HCT116 (cell line): ENCODE measurements at regions not wholly inside any gene's neighbourhood (a gene's known extent, or its start where the extent isn't known, plus 50 kb on each side); places are given as distances from the start of the nearest gene placed in this dataset.

ENCODE experiments used
- ATAC-seq: fragments of 200-7000 bp; cut with Tn5 transposase; 2 replicates; pipeline ENCODE4 v1.9.1; 2020; ENCODE audit warnings: mild to moderate bottlenecking, moderate library complexity
- BruUV-seq: library from RNA; stranded (reverse); fragments of 400-500 nt; replicated peaks from 2 replicates; lab custom pipeline; 2021; lab: Mats Ljungman, UMichigan
- CTCF ChIA-PET: fragments of 300-600 bp; sonication (Branson Sonifier 250); formaldehyde crosslinking; loops from one replicate; lab custom pipeline; 2021; ENCODE audit warnings: antibody characterized with exemption; lab: Charles Lee
- POLR2A ChIA-PET: fragments of 300-600, 350-600 bp; sonication (Branson Sonifier 250); formaldehyde crosslinking; loops from one replicate; lab custom pipeline; 2021; ENCODE audit warnings: antibody characterized with exemption; lab: Charles Lee
- RAD21 ChIA-PET, 2 experiments: fragments of 300-600 bp; sonication (Branson Sonifier 250); formaldehyde crosslinking; loops; one replicate each; lab custom pipeline; 2023; ENCODE audit warnings: low total read pairs in 2 of 2; ENCODE audit not compliant: uncharacterized antibody in 2 of 2, unreplicated experiment in 2 of 2, low non-redundant PET in 1 of 2; lab: Charles Lee
- DNase-seq: peaks from one replicate; pipeline ENCODE4 v3.0.0-alpha.2; 2010; ENCODE audit warnings: low read depth, low spot score
- H2AFZ ChIP-seq: fragments of 200-600 bp; shearing (Covaris generic), sonication (generic); 2 replicates; pipeline ENCODE4 v1.6.1; 2017; ENCODE audit warnings: low read depth, mixed run types, mixed read lengths, antibody characterized with exemption, low read length; ENCODE audit not compliant: poor library complexity, severe bottlenecking
- H3K27ac ChIP-seq: 2 replicates; pipeline ENCODE4 v1.5.1; 2012; ENCODE audit warnings: low read depth, low read length
- H3K27me3 ChIP-seq: fragments of 200-600 bp; sonication (generic); 2 replicates; pipeline ENCODE4 v1.6.1; 2016; ENCODE audit warnings: mixed run types, low read length, mixed read lengths; ENCODE audit not compliant: insufficient read depth
- H3K36me3 ChIP-seq, 2 experiments: fragments of 200-500 bp in 1 of 2; fragments of 200-600 bp in 1 of 2; sonication (Bioruptor generic) in 1 of 2; sonication (generic) in 1 of 2; 2 replicates each; pipeline versions ENCODE4 v1.5.1 to v1.6.1; 2014 to 2016; ENCODE audit warnings: low read length in 2 of 2, inconsistent platforms in 1 of 2, mixed read lengths in 1 of 2, mixed run types in 1 of 2; ENCODE audit not compliant: insufficient read depth in 2 of 2, control insufficient read depth in 1 of 2
- H3K4me1 ChIP-seq, 2 experiments: fragments of 200-600 bp in 1 of 2; sonication (generic) in 1 of 2; 2 replicates each; pipeline versions ENCODE4 v1.5.1 to v1.6.1; 2012 to 2017; ENCODE audit warnings: low read length in 2 of 2, inconsistent platforms in 1 of 2, mild to moderate bottlenecking in 1 of 2, mixed read lengths in 1 of 2, mixed run types in 1 of 2, moderate library complexity in 1 of 2; ENCODE audit not compliant: insufficient read depth in 2 of 2, control insufficient read depth in 1 of 2
- H3K4me2 ChIP-seq: fragments of 200-600 bp; sonication (generic); 2 replicates; pipeline ENCODE4 v1.6.1; 2017; ENCODE audit warnings: mixed run types, low read length, mixed read lengths
- H3K4me3 ChIP-seq, 2 experiments: fragments of 200-600 bp in 1 of 2; sonication (generic) in 1 of 2; replicated peaks in 1 of 2; 2 replicates each; pipeline ENCODE4 v1.5.1; 2011 to 2016; ENCODE audit warnings: low read length in 2 of 2, control low read depth in 1 of 2, low read depth in 1 of 2, mild to moderate bottlenecking in 1 of 2, mixed read lengths in 1 of 2, mixed run types in 1 of 2
- H3K79me2 ChIP-seq: fragments of 200-600 bp; sonication (generic); 2 replicates; pipeline ENCODE4 v1.6.1; 2017; ENCODE audit warnings: mild to moderate bottlenecking, mixed run types, low read length, moderate library complexity, mixed read lengths; ENCODE audit not compliant: insufficient read depth
- H3K9ac ChIP-seq: fragments of 200-600 bp; sonication (generic); 2 replicates; pipeline ENCODE4 v1.6.1; 2016; ENCODE audit warnings: low read length, mixed read lengths
- H3K9me2 ChIP-seq: fragments of 200-600 bp; sonication (generic), shearing (Covaris generic); 2 replicates; pipeline ENCODE4 v1.6.1; 2017; ENCODE audit warnings: mixed run types, mild to moderate bottlenecking, moderate library complexity; ENCODE audit not compliant: insufficient read depth
- H3K9me3 ChIP-seq, 2 experiments: fragments of 200-500 bp in 1 of 2; fragments of 200-600 bp in 1 of 2; sonication (Bioruptor generic) in 1 of 2; sonication (generic) in 1 of 2; 2 replicates each; pipeline ENCODE4 v1.6.1; 2014 to 2017; ENCODE audit warnings: low read length in 2 of 2, mixed read lengths in 2 of 2, inconsistent platforms in 1 of 2, low read depth in 1 of 2, mild to moderate bottlenecking in 1 of 2, mixed run types in 1 of 2, moderate library complexity in 1 of 2; ENCODE audit not compliant: control insufficient read depth in 1 of 2, insufficient read depth in 1 of 2
- H4K20me1 ChIP-seq: fragments of 200-600 bp; sonication (generic), shearing (Covaris generic); 2 replicates; pipeline ENCODE4 v1.6.1; 2017; ENCODE audit warnings: mixed run types, mild to moderate bottlenecking, moderate library complexity; ENCODE audit not compliant: insufficient read depth
- CBX3 ChIP-seq: IDR thresholded peaks from 2 replicates; pipeline ENCODE4 v1.6.1; 2012; ENCODE audit warnings: low read depth
- CEBPB ChIP-seq: IDR thresholded peaks from 2 replicates; pipeline ENCODE4 v1.6.1; 2012; ENCODE audit warnings: low read depth
- CTCF ChIP-seq, 3 experiments: fragments of 200-600 bp in 1 of 3; sonication (generic) in 1 of 3; IDR thresholded peaks in 2 of 3; conservative IDR thresholded peaks in 1 of 3; 2 replicates each; pipeline ENCODE4 v1.5.1; 2012 to 2017; ENCODE audit warnings: low read depth in 2 of 3, low read length in 2 of 3, antibody characterized with exemption in 1 of 3, borderline replicate concordance in 1 of 3, control low read depth in 1 of 3, mild to moderate bottlenecking in 1 of 3, mixed read lengths in 1 of 3, mixed run types in 1 of 3, moderate library complexity in 1 of 3; ENCODE audit not compliant: insufficient read depth in 1 of 3
- EGR1 ChIP-seq: IDR thresholded peaks from 2 replicates; pipeline ENCODE4 v1.6.1; 2012; ENCODE audit warnings: low read depth
- ELF1 ChIP-seq: IDR thresholded peaks from 2 replicates; pipeline ENCODE4 v1.6.1; 2012; ENCODE audit warnings: low read depth, borderline replicate concordance
- EZH2 ChIP-seq: fragments of 200-600 bp; sonication (generic); IDR thresholded peaks from 2 replicates; pipeline ENCODE4 v1.6.1; 2017; ENCODE audit warnings: antibody characterized with exemption, mixed run types
- EZH2phosphoT487 ChIP-seq: fragments of 200-600 bp; IDR thresholded peaks from 2 replicates; pipeline ENCODE4 v1.6.1; 2018; ENCODE audit warnings: antibody characterized with exemption, borderline replicate concordance
- JUND ChIP-seq: IDR thresholded peaks from 2 replicates; pipeline ENCODE4 v1.6.1; 2012
- POLR2A ChIP-seq: IDR thresholded peaks from 2 replicates; pipeline ENCODE4 v1.7.0; 2011; ENCODE audit warnings: borderline replicate concordance; ENCODE audit not compliant: insufficient read depth, insufficient read length; ENCODE audit errors: extremely low read depth
- REST ChIP-seq: IDR thresholded peaks from 2 replicates; pipeline ENCODE4 v1.6.1; 2012; ENCODE audit warnings: low read depth
- SIN3A ChIP-seq: IDR thresholded peaks from 2 replicates; pipeline ENCODE4 v1.6.1; 2012; ENCODE audit warnings: low read depth
- SP1 ChIP-seq: IDR thresholded peaks from 2 replicates; pipeline ENCODE4 v1.6.1; 2012; ENCODE audit warnings: low read depth
- SRF ChIP-seq: IDR thresholded peaks from 2 replicates; pipeline ENCODE4 v1.6.1; 2012; ENCODE audit warnings: low read depth
- YY1 ChIP-seq: IDR thresholded peaks from 2 replicates; pipeline ENCODE4 v1.6.1; 2011; ENCODE audit warnings: low read length, low read depth, moderate library complexity, mild to moderate bottlenecking; ENCODE audit not compliant: insufficient replicate concordance; ENCODE audit errors: extremely low read depth
- ZFX ChIP-seq: fragments of 450-650 bp; IDR thresholded peaks from 2 replicates; pipeline ENCODE4 v1.6.1; 2017
- ZNF274 ChIP-seq: fragments of 200-500 bp; sonication (Bioruptor generic); IDR thresholded peaks from 2 replicates; pipeline ENCODE4 v1.6.1; 2014; ENCODE audit warnings: mild to moderate bottlenecking, low read depth, low read length, inconsistent platforms
- intact Hi-C: fragments of 100-400 bp; cut with micrococcal nuclease; formaldehyde crosslinking; loops from 2 replicates; pipeline ENCODE4 v1.10.0; 2022
- TF ChIP-seq, protein P1 (sequence below): IDR thresholded peaks from 2 replicates; pipeline ENCODE4 v1.6.1; 2012
- TF ChIP-seq, protein P2 (sequence below): IDR thresholded peaks from 2 replicates; pipeline ENCODE4 v1.6.1; 2012
- TF ChIP-seq, protein P3 (sequence below): IDR thresholded peaks from 2 replicates; pipeline ENCODE4 v1.6.1; 2011; ENCODE audit warnings: mild to moderate bottlenecking, low read length, moderate library complexity; ENCODE audit not compliant: insufficient replicate concordance; ENCODE audit errors: extremely low read depth

- Histone ChIP-seq H3K9ac (no peak overlapping the region), H3K27ac (no peak overlapping the region), H3K9me2 (no peaks in the 10 kb centered on the region), H3K9me3 (no peaks in the 10 kb centered on the region), H4K20me1 (no peaks in the 10 kb centered on the region), H3K27me3 (no peaks in the 10 kb centered on the region), H3K4me3 (no peak overlapping the region), H3K4me1 (no peaks in the 10 kb centered on the region), H2AFZ (no peak overlapping the region), H3K4me2 (no peak overlapping the region), H3K79me2 (no peaks in the 10 kb centered on the region), H3K36me3 (no peaks in the 10 kb centered on the region)
- ChIA-PET POLR2A (no interaction called here), RAD21 (no interaction called here), CTCF (no interaction called here)
- intact Hi-C loops, result no loop called here
- TF ChIP-seq EZH2 (no peak), ELF1 (no peak), SIN3A (no peak), CTCF (IDR thresholded peaks at IDR 0.05 in 2 of 3, conservative IDR thresholded peaks at IDR 0.05 in 1 of 3; ENCODE audit: borderline replicate concordance in 1 of 3, insufficient read depth in 1 of 3, low read depth in 2 of 3, low read length in 2 of 3) (no peak), SRF (no peak), REST (no peak), ZFX (no peak), SP1 (no peak), YY1 (no peak), CEBPB (no peak), JUND (no peak), ZNF274 (no peak), EGR1 (no peak), EZH2phosphoT487 (no peak), CBX3 (no peak), POLR2A (no peak)
- TF ChIP-seq, protein P1, sequence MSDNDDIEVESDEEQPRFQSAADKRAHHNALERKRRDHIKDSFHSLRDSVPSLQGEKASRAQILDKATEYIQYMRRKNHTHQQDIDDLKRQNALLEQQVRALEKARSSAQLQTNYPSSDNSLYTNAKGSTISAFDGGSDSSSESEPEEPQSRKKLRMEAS, result no peak
- TF ChIP-seq, protein P2, sequence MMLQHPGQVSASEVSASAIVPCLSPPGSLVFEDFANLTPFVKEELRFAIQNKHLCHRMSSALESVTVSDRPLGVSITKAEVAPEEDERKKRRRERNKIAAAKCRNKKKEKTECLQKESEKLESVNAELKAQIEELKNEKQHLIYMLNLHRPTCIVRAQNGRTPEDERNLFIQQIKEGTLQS, result no peak
- TF ChIP-seq, protein P3, sequence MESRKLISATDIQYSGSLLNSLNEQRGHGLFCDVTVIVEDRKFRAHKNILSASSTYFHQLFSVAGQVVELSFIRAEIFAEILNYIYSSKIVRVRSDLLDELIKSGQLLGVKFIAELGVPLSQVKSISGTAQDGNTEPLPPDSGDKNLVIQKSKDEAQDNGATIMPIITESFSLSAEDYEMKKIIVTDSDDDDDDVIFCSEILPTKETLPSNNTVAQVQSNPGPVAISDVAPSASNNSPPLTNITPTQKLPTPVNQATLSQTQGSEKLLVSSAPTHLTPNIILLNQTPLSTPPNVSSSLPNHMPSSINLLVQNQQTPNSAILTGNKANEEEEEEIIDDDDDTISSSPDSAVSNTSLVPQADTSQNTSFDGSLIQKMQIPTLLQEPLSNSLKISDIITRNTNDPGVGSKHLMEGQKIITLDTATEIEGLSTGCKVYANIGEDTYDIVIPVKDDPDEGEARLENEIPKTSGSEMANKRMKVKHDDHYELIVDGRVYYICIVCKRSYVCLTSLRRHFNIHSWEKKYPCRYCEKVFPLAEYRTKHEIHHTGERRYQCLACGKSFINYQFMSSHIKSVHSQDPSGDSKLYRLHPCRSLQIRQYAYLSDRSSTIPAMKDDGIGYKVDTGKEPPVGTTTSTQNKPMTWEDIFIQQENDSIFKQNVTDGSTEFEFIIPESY, result no peak
- no TSS peak for BruUV-seq
- DNase-seq, result no peak
- no peak for ATAC-seq
Measured at GRCh38 chr6:109263873-109264700, 118.2 kb downstream of the CD164 start.
